ENCODE measurements at regions not wholly inside any gene's neighbourhood (a gene's known extent, or its start where the extent isn't known, plus 50 kb on each side); places are given as distances from the start of the nearest gene placed in this dataset.

- DNase-seq (no peak), ATAC-seq (ENCODE audit: insufficient read depth, low read depth) (no peak)
- no peaks in the 10 kb centered on the region for H4K20me1 ChIP-seq (ENCODE audit: insufficient read depth, low read length)
- H2AFZ ChIP-seq (ENCODE audit: low read depth, low read length), result no peak overlapping the region
- H3K4me1 ChIP-seq (ENCODE audit: insufficient read depth, low read length), result no peaks in the 10 kb centered on the region
- H3K4me2 ChIP-seq (ENCODE audit: insufficient read depth, low read length), result no peak overlapping the region
- no peak for TF ChIP-seq CTCF (IDR thresholded peaks at IDR 0.05; ENCODE audit: borderline replicate concordance, extremely low read depth, low read length, poor library complexity, severe bottlenecking)
- no peak for TF ChIP-seq EZH2 (IDR thresholded peaks at IDR 0.05; ENCODE audit: borderline replicate concordance, low read depth, low read length, severe bottlenecking)
- H3K9ac ChIP-seq (ENCODE audit: low read depth, low read length), result no peak overlapping the region
- no peaks in the 10 kb centered on the region for H3K9me3 ChIP-seq (ENCODE audit: insufficient read depth, low read length, severe bottlenecking)
- H3K36me3 ChIP-seq (ENCODE audit: insufficient read depth, low read length), result no peaks in the 10 kb centered on the region
- no peaks in the 10 kb centered on the region for H3K79me2 ChIP-seq (ENCODE audit: insufficient read depth, low read length)
- no peak overlapping the region for H3K27ac ChIP-seq (ENCODE audit: low read length)
- peaks cover 2% of the 10 kb centered on the region for H3K27me3 ChIP-seq (ENCODE audit: insufficient read depth, low read length, poor library complexity)
- H3K4me3 ChIP-seq (ENCODE audit: low read depth in 1 of 2, low read length in 2 of 2), result no peak overlapping the region
These were observed 137.7 kb downstream of the ASB7 start for GRCh38 chr15:100740138-100740537.

DNA sequence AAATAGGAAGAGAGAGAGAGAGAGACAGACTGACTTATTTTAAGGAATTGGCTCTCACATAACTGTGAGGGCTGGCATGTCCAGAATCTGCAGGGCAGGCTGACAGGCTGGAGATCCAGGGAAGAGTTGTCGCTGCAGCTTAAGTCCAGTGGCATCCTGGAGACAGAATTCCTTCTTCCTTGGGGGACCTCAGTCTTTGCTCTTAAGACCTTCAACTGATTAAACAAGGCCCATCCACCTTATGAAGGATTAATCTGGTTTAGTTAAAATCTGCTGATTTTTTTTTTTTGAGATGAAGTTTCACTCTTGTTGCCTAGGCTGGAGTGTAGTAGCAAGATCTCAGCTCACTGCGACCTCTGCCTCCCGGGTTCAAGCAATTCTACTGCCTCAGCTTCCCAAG lies 128.0 kb upstream of the ALDH1A3 start:
- ATAC-seq (ENCODE audit: insufficient read depth, low read depth), result no peak
- no peak for DNase-seq

GRCh38 chr15:100753503-100753902 lies 126.1 kb upstream of the ALDH1A3 start:
- Histone ChIP-seq H3K79me2 (ENCODE audit: insufficient read depth, low read length) (no peaks in the 10 kb centered on the region), H3K4me1 (ENCODE audit: insufficient read depth, low read length) (no peaks in the 10 kb centered on the region), H3K9ac (ENCODE audit: low read depth, low read length) (no peak overlapping the region), H3K27ac (ENCODE audit: low read length) (no peak overlapping the region), H2AFZ (ENCODE audit: low read depth, low read length) (no peak overlapping the region), H3K9me3 (ENCODE audit: insufficient read depth, low read length, severe bottlenecking) (no peaks in the 10 kb centered on the region), H3K4me3 (ENCODE audit: low read depth in 1 of 2, low read length in 2 of 2) (no peak overlapping the region), H3K4me2 (ENCODE audit: insufficient read depth, low read length) (no peak overlapping the region), H3K36me3 (ENCODE audit: insufficient read depth, low read length) (no peaks in the 10 kb centered on the region), H3K27me3 (ENCODE audit: insufficient read depth, low read length, poor library complexity) (no peaks in the 10 kb centered on the region), H4K20me1 (ENCODE audit: insufficient read depth, low read length) (no peaks in the 10 kb centered on the region)
- TF ChIP-seq CTCF (IDR thresholded peaks at IDR 0.05; ENCODE audit: borderline replicate concordance, extremely low read depth, low read length, poor library complexity, severe bottlenecking) (no peak), EZH2 (IDR thresholded peaks at IDR 0.05; ENCODE audit: borderline replicate concordance, low read depth, low read length, severe bottlenecking) (no peak)
- DNase-seq (no peak), ATAC-seq (ENCODE audit: insufficient read depth, low read depth) (no peak)

More for the DNA sequence above, 128.0 kb upstream of the ALDH1A3 start:
- Histone ChIP-seq H3K27ac (ENCODE audit: low read length) (no peak overlapping the region), H3K36me3 (ENCODE audit: insufficient read depth, low read length) (no peaks in the 10 kb centered on the region), H4K20me1 (ENCODE audit: insufficient read depth, low read length) (no peaks in the 10 kb centered on the region), H3K9ac (ENCODE audit: low read depth, low read length) (no peak overlapping the region), H3K4me1 (ENCODE audit: insufficient read depth, low read length) (no peaks in the 10 kb centered on the region), H3K79me2 (ENCODE audit: insufficient read depth, low read length) (no peaks in the 10 kb centered on the region), H3K27me3 (ENCODE audit: insufficient read depth, low read length, poor library complexity) (no peaks in the 10 kb centered on the region), H3K4me3 (ENCODE audit: low read depth in 1 of 2, low read length in 2 of 2) (no peak overlapping the region), H3K4me2 (ENCODE audit: insufficient read depth, low read length) (no peak overlapping the region), H3K9me3 (ENCODE audit: insufficient read depth, low read length, severe bottlenecking) (no peaks in the 10 kb centered on the region), H2AFZ (ENCODE audit: low read depth, low read length) (no peak overlapping the region)
- TF ChIP-seq EZH2 (IDR thresholded peaks at IDR 0.05; ENCODE audit: borderline replicate concordance, low read depth, low read length, severe bottlenecking) (no peak), CTCF (IDR thresholded peaks at IDR 0.05; ENCODE audit: borderline replicate concordance, extremely low read depth, low read length, poor library complexity, severe bottlenecking) (no peak)

DNA sequence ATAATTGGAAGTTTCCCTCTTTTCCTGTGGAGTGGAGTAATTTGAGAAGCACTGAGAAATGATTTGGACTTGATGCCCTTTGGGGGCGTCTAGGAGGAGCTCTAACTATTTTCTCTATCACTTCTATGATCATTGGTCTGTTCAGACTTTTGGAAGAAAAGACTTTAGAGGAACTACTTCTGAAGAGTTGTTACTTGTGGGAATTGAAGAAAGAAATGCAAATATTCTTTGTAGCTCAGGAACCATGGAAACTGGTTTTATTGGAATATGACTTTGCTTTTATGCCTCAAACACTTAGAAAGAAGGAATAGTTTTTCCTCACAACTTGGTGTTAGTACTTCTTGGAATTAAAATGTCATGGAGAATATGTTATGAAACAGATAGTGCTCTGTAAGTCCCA lies 122.0 kb upstream of the ALDH1A3 start:
- Histone ChIP-seq H3K79me2 (ENCODE audit: insufficient read depth, low read length) (no peaks in the 10 kb centered on the region), H3K4me1 (ENCODE audit: insufficient read depth, low read length) (no peaks in the 10 kb centered on the region), H3K27me3 (ENCODE audit: insufficient read depth, low read length, poor library complexity) (peaks cover 2% of the 10 kb centered on the region), H3K9ac (ENCODE audit: low read depth, low read length) (no peak overlapping the region), H2AFZ (ENCODE audit: low read depth, low read length) (no peak overlapping the region), H3K36me3 (ENCODE audit: insufficient read depth, low read length) (no peaks in the 10 kb centered on the region), H3K4me2 (ENCODE audit: insufficient read depth, low read length) (no peak overlapping the region), H3K4me3 (ENCODE audit: low read depth in 1 of 2, low read length in 2 of 2) (no peak overlapping the region), H4K20me1 (ENCODE audit: insufficient read depth, low read length) (peaks cover 2% of the 10 kb centered on the region; the same call in 1 of the 2 replicates), H3K9me3 (ENCODE audit: insufficient read depth, low read length, severe bottlenecking) (no peaks in the 10 kb centered on the region), H3K27ac (ENCODE audit: low read length) (no peak overlapping the region)
- TF ChIP-seq CTCF (IDR thresholded peaks at IDR 0.05; ENCODE audit: borderline replicate concordance, extremely low read depth, low read length, poor library complexity, severe bottlenecking) (no peak), EZH2 (IDR thresholded peaks at IDR 0.05; ENCODE audit: borderline replicate concordance, low read depth, low read length, severe bottlenecking) (no peak)
- no peak for DNase-seq
- no peak for ATAC-seq (ENCODE audit: insufficient read depth, low read depth)
